Endothelial cell of umbilical vein (primary cell): ENCODE measurements at regions not wholly inside any gene's neighbourhood (a gene's known extent, or its start where the extent isn't known, plus 50 kb on each side); places are given as distances from the start of the nearest gene placed in this dataset.

Experiments used
- EZH2 ChIP-seq: IDR thresholded peaks from 2 replicates; pipeline ENCODE4 v1.6.1; 2012; ENCODE audit warnings: borderline replicate concordance, low read depth, mild to moderate bottlenecking, moderate library complexity, low read length, inconsistent platforms; ENCODE audit not compliant: severe bottlenecking
- FOS ChIP-seq: IDR thresholded peaks from 2 replicates; pipeline ENCODE4 v1.6.1; 2011; ENCODE audit warnings: mild to moderate bottlenecking, low read length, moderate library complexity, borderline replicate concordance; ENCODE audit not compliant: insufficient read depth
- MAX ChIP-seq: IDR thresholded peaks from 2 replicates; pipeline ENCODE4 v1.6.1; 2011; ENCODE audit not compliant: insufficient read depth, insufficient read length
- MYC ChIP-seq: IDR thresholded peaks from one replicate; pipeline ENCODE4 v1.6.1; 2011; ENCODE audit warnings: mild to moderate bottlenecking, low read depth, low read length
- POLR2A ChIP-seq: IDR thresholded peaks from 2 replicates; pipeline ENCODE4 v1.6.1; 2012; ENCODE audit warnings: low read depth, mild to moderate bottlenecking, control low read depth, low read length
- POLR2AphosphoS5 ChIP-seq: IDR thresholded peaks from 2 replicates; pipeline ENCODE4 v1.6.1; 2012; ENCODE audit warnings: low read depth, mild to moderate bottlenecking, control low read depth, low read length, moderate library complexity; ENCODE audit not compliant: insufficient read depth
- TF ChIP-seq, protein P1 (sequence below), 2 donors: IDR thresholded peaks; 1 replicate in 1 of 2; 2 replicates in 1 of 2; pipeline ENCODE4 v1.5.1; 2011; ENCODE audit warnings: low read length in 2 of 2, mild to moderate bottlenecking in 2 of 2, moderate library complexity in 2 of 2, control low read depth in 1 of 2, inconsistent platforms in 1 of 2, low read depth in 1 of 2; ENCODE audit not compliant: insufficient read depth in 1 of 2; ENCODE audit errors: extremely low read depth in 1 of 2

DNA sequence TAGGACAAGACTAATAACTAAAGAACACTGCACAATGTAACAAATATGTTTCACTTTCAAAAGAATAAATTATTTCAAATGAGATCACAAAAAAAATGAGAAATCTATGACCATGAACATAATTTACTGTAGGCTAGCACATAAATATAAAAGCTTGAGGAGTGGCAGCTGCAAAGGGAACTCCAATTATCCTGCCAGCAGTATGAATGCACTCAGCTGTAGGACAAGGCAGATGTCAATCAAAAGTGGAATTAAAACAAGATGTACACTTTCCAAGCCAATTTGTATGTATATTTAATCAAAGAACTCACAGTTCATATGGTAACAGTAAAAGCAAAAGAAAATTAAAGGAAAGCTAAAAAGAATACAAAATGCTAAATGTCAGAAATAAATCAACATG is 76.6 kb upstream of the NCKAP5 start:
- no peak for TF ChIP-seq POLR2A
- TF ChIP-seq, protein P1, sequence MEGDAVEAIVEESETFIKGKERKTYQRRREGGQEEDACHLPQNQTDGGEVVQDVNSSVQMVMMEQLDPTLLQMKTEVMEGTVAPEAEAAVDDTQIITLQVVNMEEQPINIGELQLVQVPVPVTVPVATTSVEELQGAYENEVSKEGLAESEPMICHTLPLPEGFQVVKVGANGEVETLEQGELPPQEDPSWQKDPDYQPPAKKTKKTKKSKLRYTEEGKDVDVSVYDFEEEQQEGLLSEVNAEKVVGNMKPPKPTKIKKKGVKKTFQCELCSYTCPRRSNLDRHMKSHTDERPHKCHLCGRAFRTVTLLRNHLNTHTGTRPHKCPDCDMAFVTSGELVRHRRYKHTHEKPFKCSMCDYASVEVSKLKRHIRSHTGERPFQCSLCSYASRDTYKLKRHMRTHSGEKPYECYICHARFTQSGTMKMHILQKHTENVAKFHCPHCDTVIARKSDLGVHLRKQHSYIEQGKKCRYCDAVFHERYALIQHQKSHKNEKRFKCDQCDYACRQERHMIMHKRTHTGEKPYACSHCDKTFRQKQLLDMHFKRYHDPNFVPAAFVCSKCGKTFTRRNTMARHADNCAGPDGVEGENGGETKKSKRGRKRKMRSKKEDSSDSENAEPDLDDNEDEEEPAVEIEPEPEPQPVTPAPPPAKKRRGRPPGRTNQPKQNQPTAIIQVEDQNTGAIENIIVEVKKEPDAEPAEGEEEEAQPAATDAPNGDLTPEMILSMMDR (IDR thresholded peaks at IDR 0.05; ENCODE audit: extremely low read depth in 1 of 2, insufficient read depth in 1 of 2, low read depth in 1 of 2, low read length in 2 of 2), result no peak
- TF ChIP-seq MYC, result no peak
- no peak for TF ChIP-seq EZH2
- no peak for TF ChIP-seq FOS
- no peak for TF ChIP-seq POLR2AphosphoS5
- no peak for TF ChIP-seq MAX
